ENCODE measurements at regions not wholly inside any gene's neighbourhood (a gene's known extent, or its start where the extent isn't known, plus 50 kb on each side); places are given as distances from the start of the nearest gene placed in this dataset.

DNA sequence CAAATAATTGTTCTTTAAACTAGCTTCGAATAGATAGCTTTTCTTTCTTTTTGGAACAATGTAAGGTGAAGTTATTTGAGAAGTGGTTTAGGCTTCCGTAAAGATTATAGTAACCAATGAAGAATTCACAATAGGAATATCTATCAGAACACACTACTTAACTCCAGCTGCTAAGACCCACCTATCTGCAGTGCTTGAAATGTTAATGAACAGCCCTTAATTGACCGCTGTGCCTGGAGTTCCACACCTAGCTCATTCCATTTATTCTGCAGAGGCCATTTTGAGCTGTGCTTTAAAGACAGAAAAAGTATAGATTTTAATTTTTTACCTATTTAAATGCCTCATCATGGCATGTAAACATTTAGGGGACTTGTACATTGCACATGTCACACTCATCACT lies 83.3 kb upstream of the APCDD1 start:
- H3K9ac ChIP-seq: no peak overlapping the region
- no peaks in the 10 kb centered on the region for H3K9me2 ChIP-seq (ENCODE audit: insufficient read depth)
- in situ Hi-C loops (cut with MboI): no loop called here
- no peaks in the 10 kb centered on the region for H3K27me3 ChIP-seq (replicated peaks; ENCODE audit: insufficient read depth)
- H2AFZ ChIP-seq: no peak overlapping the region
- no peak for TF ChIP-seq EZH2 (IDR thresholded peaks at IDR 0.05; ENCODE audit: insufficient read depth, poor library complexity, severe bottlenecking)
- no peak for TF ChIP-seq EZH2phosphoT487 (IDR thresholded peaks at IDR 0.05; ENCODE audit: insufficient read depth, low read depth)
- H3K4me3 ChIP-seq: no peak overlapping the region
- no peak overlapping the region for H3K27ac ChIP-seq
- 0 out of 2 replicates have a peak, but pooled peaks cover 11% of the 10 kb centered on the region for H3F3A ChIP-seq (ENCODE audit: insufficient read depth)
- no peaks in the 10 kb centered on the region for H3K36me3 ChIP-seq (ENCODE audit: low read depth)
- H4K20me1 ChIP-seq (ENCODE audit: insufficient read depth): no peaks in the 10 kb centered on the region
- no peak for DNase-seq
- WGBS, 2 experiments (ENCODE audit: low coverage in 1 of 2, low lambda C conversion rate in 2 of 2, missing lambda C conversion rate in 2 of 2): 87 to 88% methylated on average over 3 of the region's 3 CpGs
- H3K9me3 ChIP-seq (ENCODE audit: low read depth): no peaks in the 10 kb centered on the region
- H3K4me2 ChIP-seq (ENCODE audit: unreplicated experiment): no peak overlapping the region
- H3K4me1 ChIP-seq (ENCODE audit: insufficient read depth): peaks cover 10% of the 10 kb centered on the region
- H3K79me2 ChIP-seq (ENCODE audit: insufficient read depth): no peaks in the 10 kb centered on the region

DNA sequence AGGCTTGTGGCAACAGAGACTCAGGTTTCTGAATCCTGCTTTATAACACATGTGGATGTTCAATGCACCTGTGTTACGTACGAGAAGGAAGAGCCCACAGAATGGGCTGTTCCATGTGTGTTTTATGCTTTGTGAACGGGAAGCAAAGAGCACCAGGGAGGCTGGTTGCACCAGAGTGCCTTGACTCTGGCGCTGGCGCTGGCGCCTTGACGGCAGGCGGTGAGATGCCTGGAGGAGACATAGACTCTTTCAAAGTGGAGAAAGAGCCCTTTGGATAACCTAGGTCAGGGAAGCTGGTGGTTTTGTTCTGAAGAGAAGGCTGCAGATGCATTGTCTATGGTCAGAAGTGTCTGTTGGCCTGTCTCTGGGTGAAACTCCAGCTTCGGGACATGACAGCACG lies 80.2 kb upstream of the APCDD1 start:
- no peaks in the 10 kb centered on the region for H4K20me1 ChIP-seq (ENCODE audit: insufficient read depth)
- H3F3A ChIP-seq (ENCODE audit: insufficient read depth): peaks cover 33% of the 10 kb centered on the region
- H2AFZ ChIP-seq: peak overlapping the region; percentile 71
- in situ Hi-C loops (cut with MboI): no loop called here
- H3K9me2 ChIP-seq (ENCODE audit: insufficient read depth): no peaks in the 10 kb centered on the region
- H3K4me2 ChIP-seq (ENCODE audit: unreplicated experiment): peak overlapping the region; percentile 60
- H3K4me1 ChIP-seq (ENCODE audit: insufficient read depth): peaks cover 33% of the 10 kb centered on the region
- H3K27ac ChIP-seq: peak overlapping the region; percentile 23
- TF ChIP-seq EZH2 (IDR thresholded peaks at IDR 0.05; ENCODE audit: insufficient read depth, poor library complexity, severe bottlenecking): no peak
- H3K4me3 ChIP-seq: peak overlapping the region; percentile 40; the same call in 1 of the 2 replicates
- no peaks in the 10 kb centered on the region for H3K9me3 ChIP-seq (ENCODE audit: low read depth)
- H3K9ac ChIP-seq: peak overlapping the region; percentile 31
- no peaks in the 10 kb centered on the region for H3K27me3 ChIP-seq (replicated peaks; ENCODE audit: insufficient read depth)
- no peak for DNase-seq
- H3K36me3 ChIP-seq (ENCODE audit: low read depth): no peaks in the 10 kb centered on the region
- no peaks in the 10 kb centered on the region for H3K79me2 ChIP-seq (ENCODE audit: insufficient read depth)
- WGBS, 2 experiments (ENCODE audit: low coverage in 1 of 2, low lambda C conversion rate in 2 of 2, missing lambda C conversion rate in 2 of 2): 78 to 80% methylated on average over 10 of the region's 10 CpGs

DNA sequence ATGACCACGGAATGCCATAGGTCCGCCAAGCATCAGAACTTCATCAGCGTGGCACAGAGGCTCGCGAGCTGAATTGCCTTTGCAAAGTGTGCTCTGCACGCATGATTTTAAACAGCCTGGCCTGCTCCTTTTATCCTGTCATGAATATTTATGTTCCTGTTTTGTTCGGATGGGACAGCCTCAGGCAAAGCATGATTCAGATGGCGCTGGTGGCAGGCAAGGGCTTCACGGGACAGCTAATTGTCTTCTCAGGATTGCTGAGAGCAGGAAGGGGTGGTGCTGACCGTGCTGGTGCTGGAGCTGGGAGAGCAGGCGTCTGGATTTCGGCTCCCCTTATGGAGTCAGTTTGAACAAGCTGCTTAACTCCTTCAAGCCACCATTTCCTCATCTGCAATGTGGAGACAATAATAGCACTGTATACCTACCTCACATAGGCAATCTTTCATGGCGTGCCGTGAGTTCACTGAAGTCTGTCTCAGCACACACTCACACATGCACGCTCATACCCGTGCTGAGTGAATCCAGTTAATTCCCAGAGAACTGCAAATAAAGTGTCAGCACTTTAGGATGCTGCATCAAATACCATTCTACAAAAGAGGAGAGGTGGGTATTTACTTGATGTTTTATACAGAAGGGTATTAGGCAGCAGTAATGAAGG lies 79.7 kb upstream of the APCDD1 start:
- no peak for TF ChIP-seq EZH2phosphoT487 (IDR thresholded peaks at IDR 0.05; ENCODE audit: insufficient read depth, low read depth)
- no peak for TF ChIP-seq EZH2 (IDR thresholded peaks at IDR 0.05; ENCODE audit: insufficient read depth, poor library complexity, severe bottlenecking)
- Histone ChIP-seq H2AFZ (peak overlapping the region; percentile 71), H3K27me3 (replicated peaks; ENCODE audit: insufficient read depth) (no peaks in the 10 kb centered on the region), H3F3A (ENCODE audit: insufficient read depth) (peaks cover 39% of the 10 kb centered on the region), H3K27ac (peak overlapping the region; percentile 23), H4K20me1 (ENCODE audit: insufficient read depth) (no peaks in the 10 kb centered on the region), H3K4me2 (ENCODE audit: unreplicated experiment) (peak overlapping the region; percentile 60), H3K36me3 (ENCODE audit: low read depth) (no peaks in the 10 kb centered on the region), H3K4me3 (peak overlapping the region; percentile 40), H3K9ac (peak overlapping the region; percentile 31), H3K4me1 (ENCODE audit: insufficient read depth) (peaks cover 39% of the 10 kb centered on the region), H3K9me2 (ENCODE audit: insufficient read depth) (no peaks in the 10 kb centered on the region), H3K9me3 (ENCODE audit: low read depth) (no peaks in the 10 kb centered on the region), H3K79me2 (ENCODE audit: insufficient read depth) (no peaks in the 10 kb centered on the region)
- WGBS, 2 experiments (ENCODE audit: low coverage in 1 of 2, low lambda C conversion rate in 2 of 2, missing lambda C conversion rate in 2 of 2): 15 to 18% methylated on average over 15 to 16 of the region's 16 CpGs
- in situ Hi-C loops (cut with MboI): no loop called here
- DNase-seq: peak; percentile 75

GRCh38 chr18:10376731-10377130 lies 77.7 kb upstream of the APCDD1 start:
- H3K27ac ChIP-seq: no peak overlapping the region
- no peak for DNase-seq
- H3F3A ChIP-seq (ENCODE audit: insufficient read depth): peaks cover 45% of the 10 kb centered on the region
- peaks cover 43% of the 10 kb centered on the region for H3K4me1 ChIP-seq (ENCODE audit: insufficient read depth)
- 59 to 62% methylated on average over 10 of the region's 10 CpGs for WGBS, 2 experiments (ENCODE audit: low coverage in 1 of 2, low lambda C conversion rate in 2 of 2, missing lambda C conversion rate in 2 of 2)
- no peaks in the 10 kb centered on the region for H4K20me1 ChIP-seq (ENCODE audit: insufficient read depth)
- H3K27me3 ChIP-seq (replicated peaks; ENCODE audit: insufficient read depth): no peaks in the 10 kb centered on the region
- no peak for TF ChIP-seq EZH2 (IDR thresholded peaks at IDR 0.05; ENCODE audit: insufficient read depth, poor library complexity, severe bottlenecking)
- TF ChIP-seq EZH2phosphoT487 (IDR thresholded peaks at IDR 0.05; ENCODE audit: insufficient read depth, low read depth): no peak
- no peak overlapping the region for H2AFZ ChIP-seq
- H3K9ac ChIP-seq: no peak overlapping the region
- H3K9me2 ChIP-seq (ENCODE audit: insufficient read depth): no peaks in the 10 kb centered on the region
- no peaks in the 10 kb centered on the region for H3K79me2 ChIP-seq (ENCODE audit: insufficient read depth)
- H3K36me3 ChIP-seq (ENCODE audit: low read depth): no peaks in the 10 kb centered on the region
- in situ Hi-C loops (cut with MboI): no loop called here
- no peaks in the 10 kb centered on the region for H3K9me3 ChIP-seq (ENCODE audit: low read depth)
- no peak overlapping the region for H3K4me3 ChIP-seq
- H3K4me2 ChIP-seq (ENCODE audit: unreplicated experiment): no peak overlapping the region

All from GM23248 (cell line).